Lower lobe of right lung (tissue), 2 donors: ENCODE measurements at regions not wholly inside any gene's neighbourhood (a gene's known extent, or its start where the extent isn't known, plus 50 kb on each side); places are given as distances from the start of the nearest gene placed in this dataset.
"Not testable (repeated sequence)": the region's sequence is repeated elsewhere in the genome, so short reads cannot be mapped to it uniquely, and the experiment has no call there.

Source experiments
- ATAC-seq, 2 donors: fragments of 200-7000 bp; cut with Tn5 transposase; one replicate each; pipeline ENCODE4 v1.9.1; 2020 to 2022; ENCODE audit warnings: mild to moderate bottlenecking in 2 of 2, moderate library complexity in 2 of 2
- DNase-seq: peaks from one replicate; pipeline ENCODE4 v3.0.0-alpha.2; 2020
- H3K27ac ChIP-seq: fragments of 200-600 bp; one replicate; pipeline ENCODE4 v1.8.0; 2022
- H3K27me3 ChIP-seq: fragments of 200-600 bp; one replicate; pipeline ENCODE4 v1.8.0; 2022; ENCODE audit warnings: low read depth
- H3K36me3 ChIP-seq: fragments of 200-600 bp; one replicate; pipeline ENCODE4 v1.8.0; 2022; ENCODE audit warnings: mild to moderate bottlenecking
- H3K4me1 ChIP-seq: fragments of 200-600 bp; one replicate; pipeline ENCODE4 v1.8.0; 2022
- H3K4me3 ChIP-seq: fragments of 200-600 bp; one replicate; pipeline ENCODE4 v1.8.0; 2022; ENCODE audit warnings: mild to moderate bottlenecking
- H3K9me3 ChIP-seq: fragments of 200-600 bp; one replicate; pipeline ENCODE4 v1.8.0; 2022
- intact Hi-C: fragments of 100-400 bp; cut with DNase I; formaldehyde crosslinking; loops from one replicate; pipeline ENCODE4 v1.11.0; 2022
- TF ChIP-seq, protein P1 (sequence below): fragments of 200-600 bp; IDR thresholded peaks from one replicate; pipeline ENCODE4 v1.8.0; 2022; ENCODE audit warnings: antibody characterized with exemption, mild to moderate bottlenecking
- donor health status: DM: no; HTN: yes; CAD: no; lungs with severe emphysema.

DNA sequence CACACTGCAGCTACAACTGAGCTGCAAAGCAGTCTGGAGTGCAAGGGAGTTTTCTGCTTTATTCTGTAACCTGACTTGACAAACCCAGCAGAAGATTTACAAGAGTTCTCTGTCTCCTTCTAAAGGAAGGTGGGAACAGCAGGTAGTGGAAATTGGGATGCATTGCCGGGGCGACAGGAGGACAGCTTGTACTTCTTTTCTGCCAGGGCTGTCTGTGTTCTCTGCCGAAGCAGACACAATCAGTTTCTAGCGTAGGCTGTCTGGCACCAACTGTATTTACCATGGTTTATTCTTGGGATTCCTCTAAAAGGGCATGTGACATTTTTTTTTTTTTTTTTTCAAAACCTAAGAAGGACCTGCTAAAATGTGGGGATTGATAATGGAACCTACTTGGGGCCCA, 190.8 kb upstream of the GK2 start:
- H3K9me3 ChIP-seq: no peaks in the 10 kb centered on the region
- intact Hi-C loops: no loop called here
- no peaks in the 10 kb centered on the region for H3K27me3 ChIP-seq
- H3K36me3 ChIP-seq: no peaks in the 10 kb centered on the region
- DNase-seq (no peak), ATAC-seq (no peak)
- H3K4me3 ChIP-seq: no peak overlapping the region
- H3K4me1 ChIP-seq: no peaks in the 10 kb centered on the region
- no peak overlapping the region for H3K27ac ChIP-seq
- TF ChIP-seq, protein P1, sequence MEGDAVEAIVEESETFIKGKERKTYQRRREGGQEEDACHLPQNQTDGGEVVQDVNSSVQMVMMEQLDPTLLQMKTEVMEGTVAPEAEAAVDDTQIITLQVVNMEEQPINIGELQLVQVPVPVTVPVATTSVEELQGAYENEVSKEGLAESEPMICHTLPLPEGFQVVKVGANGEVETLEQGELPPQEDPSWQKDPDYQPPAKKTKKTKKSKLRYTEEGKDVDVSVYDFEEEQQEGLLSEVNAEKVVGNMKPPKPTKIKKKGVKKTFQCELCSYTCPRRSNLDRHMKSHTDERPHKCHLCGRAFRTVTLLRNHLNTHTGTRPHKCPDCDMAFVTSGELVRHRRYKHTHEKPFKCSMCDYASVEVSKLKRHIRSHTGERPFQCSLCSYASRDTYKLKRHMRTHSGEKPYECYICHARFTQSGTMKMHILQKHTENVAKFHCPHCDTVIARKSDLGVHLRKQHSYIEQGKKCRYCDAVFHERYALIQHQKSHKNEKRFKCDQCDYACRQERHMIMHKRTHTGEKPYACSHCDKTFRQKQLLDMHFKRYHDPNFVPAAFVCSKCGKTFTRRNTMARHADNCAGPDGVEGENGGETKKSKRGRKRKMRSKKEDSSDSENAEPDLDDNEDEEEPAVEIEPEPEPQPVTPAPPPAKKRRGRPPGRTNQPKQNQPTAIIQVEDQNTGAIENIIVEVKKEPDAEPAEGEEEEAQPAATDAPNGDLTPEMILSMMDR: no peak

DNA sequence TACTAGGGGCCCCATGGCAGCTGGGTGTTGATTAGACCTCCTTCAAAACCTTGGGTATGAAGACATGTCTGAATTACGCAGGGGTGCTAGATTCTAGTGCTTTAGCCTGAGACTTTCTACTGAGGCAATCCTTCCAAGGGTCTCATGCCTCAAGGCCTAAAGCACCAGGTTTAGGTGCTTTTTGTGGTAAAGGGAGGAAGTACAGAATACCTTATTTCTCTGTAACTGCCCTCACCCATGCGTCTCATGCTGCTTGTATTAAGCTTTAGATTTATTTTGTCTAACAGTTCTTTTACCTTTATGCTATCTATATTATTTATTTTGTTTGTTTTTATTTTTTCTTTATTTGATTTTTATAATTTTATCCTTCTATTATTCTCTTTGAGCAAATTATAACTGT, 190.2 kb upstream of the GK2 start:
- H3K36me3 ChIP-seq: no peaks in the 10 kb centered on the region
- no peaks in the 10 kb centered on the region for H3K27me3 ChIP-seq
- intact Hi-C loops: no loop called here
- DNase-seq: no peak
- no peak for ATAC-seq
- H3K4me3 ChIP-seq: no peak overlapping the region
- TF ChIP-seq, protein P1: no peak
- H3K27ac ChIP-seq: no peak overlapping the region
- no peaks in the 10 kb centered on the region for H3K4me1 ChIP-seq
- no peaks in the 10 kb centered on the region for H3K9me3 ChIP-seq

DNA sequence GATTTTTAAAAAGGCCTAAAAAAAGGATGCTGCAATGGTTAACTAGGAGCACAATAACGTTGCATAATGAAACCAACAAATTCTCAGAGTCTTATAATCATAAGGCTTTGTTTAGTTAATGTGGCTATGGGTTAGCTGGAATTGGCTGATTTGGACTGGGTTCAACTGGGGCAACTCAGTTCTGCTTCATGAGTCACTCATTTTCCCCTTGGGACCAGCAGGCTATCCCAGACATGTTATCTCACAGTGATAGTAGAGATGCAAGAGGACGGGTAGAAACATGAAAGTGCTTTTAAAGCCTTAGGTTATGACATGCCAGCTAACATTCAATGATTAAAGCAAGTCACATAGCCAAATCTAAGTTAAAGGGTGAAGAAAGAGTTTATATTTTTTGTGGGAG, 189.2 kb upstream of the GK2 start:
- intact Hi-C loops: no loop called here
- H3K4me1 ChIP-seq: no peaks in the 10 kb centered on the region
- no peak overlapping the region for H3K27ac ChIP-seq
- no peaks in the 10 kb centered on the region for H3K9me3 ChIP-seq
- TF ChIP-seq, protein P1: no peak
- ATAC-seq (no peak), DNase-seq (no peak)
- H3K36me3 ChIP-seq: no peaks in the 10 kb centered on the region
- no peak overlapping the region for H3K4me3 ChIP-seq
- no peaks in the 10 kb centered on the region for H3K27me3 ChIP-seq

DNA sequence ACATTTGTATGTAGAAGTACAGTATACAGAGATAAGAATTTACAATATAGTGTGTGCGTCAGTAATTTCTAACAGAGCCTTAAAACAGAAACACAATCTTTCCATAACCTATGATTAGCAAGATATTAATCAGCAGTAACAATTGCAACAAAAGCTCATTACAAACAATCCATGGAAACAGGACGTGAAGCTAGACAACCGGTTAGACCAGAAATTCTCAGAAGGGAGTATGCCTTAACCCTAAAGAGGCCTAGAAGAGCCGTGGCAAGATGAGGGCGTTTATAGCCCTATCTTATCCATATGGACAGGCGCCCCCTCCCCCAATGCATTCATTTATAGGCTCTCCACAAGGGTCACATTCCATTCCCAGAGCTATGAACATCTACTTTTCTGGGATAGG, 184.2 kb upstream of the GK2 start:
- H3K27ac ChIP-seq, DNase-seq, H3K27me3 ChIP-seq, H3K4me3 ChIP-seq, ATAC-seq, H3K9me3 ChIP-seq, intact Hi-C loops, H3K4me1 ChIP-seq, H3K36me3 ChIP-seq: not testable (repeated sequence)

DNA sequence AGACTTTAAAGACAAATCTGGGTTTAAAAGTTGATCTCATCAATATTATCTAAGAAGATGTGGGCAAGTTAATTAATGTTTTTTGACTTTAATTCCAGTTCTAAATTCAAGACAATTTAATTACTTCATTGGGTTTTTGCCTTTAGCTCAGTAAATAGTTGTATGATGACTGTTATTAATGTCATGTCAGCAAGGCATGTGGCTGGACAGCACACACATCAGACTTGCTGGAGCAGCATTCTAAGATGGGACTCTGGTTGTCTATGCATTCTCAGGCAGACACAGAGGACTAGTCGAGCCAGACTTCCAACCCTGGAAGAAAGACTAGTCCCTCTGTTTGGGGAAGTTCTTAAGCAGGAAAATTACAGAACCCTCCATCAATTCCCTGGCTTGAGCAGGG, 180.7 kb upstream of the GK2 start:
- Histone ChIP-seq H3K4me3 (no peak overlapping the region), H3K36me3 (no peaks in the 10 kb centered on the region), H3K9me3 (no peaks in the 10 kb centered on the region), H3K27ac (no peak overlapping the region), H3K4me1 (no peaks in the 10 kb centered on the region), H3K27me3 (no peaks in the 10 kb centered on the region)
- ATAC-seq (no peak), DNase-seq (no peak)
- TF ChIP-seq, protein P1: no peak
- intact Hi-C loops: no loop called here

DNA sequence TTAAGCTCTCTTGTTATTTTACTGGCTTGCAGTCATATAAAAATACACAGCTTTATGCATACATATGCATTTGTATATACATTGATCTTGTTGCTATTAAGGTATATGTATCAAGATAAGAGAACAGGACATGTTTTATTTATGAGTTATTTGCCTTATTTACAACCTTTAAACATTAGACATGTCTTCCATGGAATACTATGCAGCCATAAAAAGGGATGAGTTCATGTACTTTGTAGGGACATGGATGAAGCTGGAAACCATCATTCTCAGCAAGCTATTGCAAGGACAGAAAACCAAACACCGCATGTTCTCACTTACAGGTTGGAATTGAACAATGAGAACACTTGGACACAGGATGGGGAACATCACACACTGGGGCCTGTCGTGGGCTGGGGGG, 179.2 kb upstream of the GK2 start:
- H3K9me3 ChIP-seq, intact Hi-C loops, H3K36me3 ChIP-seq, DNase-seq, H3K27ac ChIP-seq, ATAC-seq, H3K4me3 ChIP-seq, H3K27me3 ChIP-seq, H3K4me1 ChIP-seq: not testable (repeated sequence)

DNA sequence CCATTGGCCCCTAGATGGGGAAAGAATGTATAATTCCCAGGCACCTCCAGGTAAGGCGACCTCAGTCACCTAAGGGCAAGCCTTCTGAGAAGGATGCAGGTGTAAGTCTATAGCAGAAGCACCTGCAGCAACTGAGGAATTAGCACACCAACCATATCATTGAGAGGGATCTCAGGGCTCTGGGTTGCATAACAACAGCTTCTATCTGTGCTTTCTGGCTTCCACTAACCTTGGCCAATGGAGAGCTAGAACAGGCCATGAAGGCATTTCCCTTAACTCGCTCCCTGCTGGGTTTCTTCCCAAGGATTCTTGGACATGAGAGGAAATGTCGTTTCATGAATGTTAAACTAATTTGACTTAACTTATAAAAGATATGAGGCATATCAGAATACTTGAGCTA, 177.8 kb upstream of the GK2 start:
- intact Hi-C loops: no loop called here
- H3K9me3 ChIP-seq: no peaks in the 10 kb centered on the region
- H3K27ac ChIP-seq: no peak overlapping the region
- H3K36me3 ChIP-seq: no peaks in the 10 kb centered on the region
- DNase-seq: no peak
- H3K4me3 ChIP-seq: no peak overlapping the region
- H3K27me3 ChIP-seq: no peaks in the 10 kb centered on the region
- ATAC-seq: no peak
- no peaks in the 10 kb centered on the region for H3K4me1 ChIP-seq
- TF ChIP-seq, protein P1: no peak
